Hepatocyte (in vitro differentiated cells): ENCODE measurements at regions not wholly inside any gene's neighbourhood (a gene's known extent, or its start where the extent isn't known, plus 50 kb on each side); places are given as distances from the start of the nearest gene placed in this dataset.

ENCODE experiments used
- DNase-seq: peaks from one replicate; pipeline ENCODE4 v3.0.0-alpha.2; 2016; ENCODE audit warnings: low spot score
- H2AFZ ChIP-seq: fragments of 200-600 bp; sonication (generic); 2 replicates; pipeline ENCODE4 v1.6.0; 2016; ENCODE audit warnings: antibody characterized with exemption, mild to moderate bottlenecking
- H3K27ac ChIP-seq: fragments of 200-600 bp; sonication (generic); 2 replicates; pipeline ENCODE4 v1.5.1; 2016; ENCODE audit warnings: mild to moderate bottlenecking
- H3K27me3 ChIP-seq: fragments of 200-600 bp; sonication (generic); 2 replicates; pipeline ENCODE4 v1.6.1; 2016
- H3K36me3 ChIP-seq: fragments of 200-600 bp; sonication (generic); replicated peaks from 2 replicates; pipeline ENCODE4 v1.5.1; 2016; ENCODE audit warnings: low read depth; ENCODE audit not compliant: insufficient read depth
- H3K4me1 ChIP-seq: fragments of 200-600 bp; sonication (generic); 2 replicates; pipeline ENCODE4 v1.5.1; 2016; ENCODE audit warnings: mild to moderate bottlenecking, moderate library complexity; ENCODE audit not compliant: insufficient read depth
- H3K4me2 ChIP-seq: fragments of 200-600 bp; sonication (generic); 2 replicates; pipeline ENCODE4 v1.6.0; 2016
- H3K4me3 ChIP-seq: fragments of 200-600 bp; sonication (generic); 2 replicates; pipeline ENCODE4 v1.5.1; 2016; ENCODE audit warnings: mild to moderate bottlenecking
- H3K79me2 ChIP-seq: fragments of 200-600 bp; sonication (generic); 2 replicates; pipeline ENCODE4 v1.6.0; 2017; ENCODE audit warnings: mild to moderate bottlenecking
- H3K9me2 ChIP-seq: fragments of 200-600 bp; sonication (generic); replicated peaks from 2 replicates; pipeline ENCODE4 v1.6.0; 2017; ENCODE audit warnings: mild to moderate bottlenecking; ENCODE audit not compliant: insufficient read depth
- H3K9me3 ChIP-seq: fragments of 200-600 bp; sonication (generic); 2 replicates; pipeline ENCODE4 v1.5.1; 2016; ENCODE audit warnings: low read depth, mild to moderate bottlenecking
- H4K20me1 ChIP-seq: fragments of 200-600 bp; sonication (generic); 2 replicates; pipeline ENCODE4 v1.6.0; 2016; ENCODE audit warnings: mild to moderate bottlenecking; ENCODE audit not compliant: insufficient read depth, poor library complexity, severe bottlenecking
- CTCF ChIP-seq: fragments of 200-600 bp; sonication (generic); IDR thresholded peaks from 2 replicates; pipeline ENCODE4 v1.5.1; 2016; ENCODE audit warnings: antibody characterized with exemption, mild to moderate bottlenecking; ENCODE audit not compliant: poor library complexity
- EZH2 ChIP-seq: fragments of 200-600 bp; sonication (generic); IDR thresholded peaks from 2 replicates; pipeline ENCODE4 v1.6.1; 2016; ENCODE audit warnings: antibody characterized with exemption, mild to moderate bottlenecking, borderline replicate concordance
- EZH2phosphoT487 ChIP-seq: fragments of 200-600 bp; sonication (generic); IDR thresholded peaks from one replicate; pipeline ENCODE4 v1.6.1; 2018; ENCODE audit warnings: antibody characterized with exemption, mild to moderate bottlenecking, low read depth, moderate library complexity; ENCODE audit not compliant: unreplicated experiment, severe bottlenecking
- WGBS: methylation state at CpG from one replicate; pipeline ENCODE4 v1.1.6; 2016; ENCODE audit warnings: low lambda C conversion rate; ENCODE audit errors: missing lambda C conversion rate; 5-methylcytosine and 5-hydroxymethylcytosine counted together

GRCh38 chr6:22194188-22194921 is 102.5 kb downstream of the PRL start:
- H3K36me3 ChIP-seq, result no peaks in the 10 kb centered on the region
- no peaks in the 10 kb centered on the region for H3K27me3 ChIP-seq
- no peak overlapping the region for H2AFZ ChIP-seq
- 96% methylated on average over 3 of the region's 3 CpGs for WGBS
- H3K4me2 ChIP-seq, result no peak overlapping the region
- no peaks in the 10 kb centered on the region for H3K79me2 ChIP-seq
- H3K27ac ChIP-seq, result no peak overlapping the region
- H3K4me1 ChIP-seq, result no peaks in the 10 kb centered on the region
- no peaks in the 10 kb centered on the region for H3K9me3 ChIP-seq
- no peaks in the 10 kb centered on the region for H3K9me2 ChIP-seq
- H4K20me1 ChIP-seq, result no peaks in the 10 kb centered on the region
- TF ChIP-seq EZH2phosphoT487, result no peak
- TF ChIP-seq CTCF, result no peak
- TF ChIP-seq EZH2, result no peak
- H3K4me3 ChIP-seq, result no peak overlapping the region
- DNase-seq, result no peak

GRCh38 chr6:22199771-22200170 is 97.1 kb downstream of the PRL start:
- Histone ChIP-seq H3K79me2 (no peaks in the 10 kb centered on the region), H3K9me2 (peaks cover 3% of the 10 kb centered on the region), H2AFZ (no peak overlapping the region), H3K27ac (no peak overlapping the region), H4K20me1 (no peaks in the 10 kb centered on the region), H3K4me3 (no peak overlapping the region), H3K36me3 (no peaks in the 10 kb centered on the region), H3K27me3 (no peaks in the 10 kb centered on the region), H3K4me2 (no peak overlapping the region), H3K4me1 (no peaks in the 10 kb centered on the region), H3K9me3 (no peaks in the 10 kb centered on the region)
- 68% methylated on average over 3 of the region's 3 CpGs for WGBS
- TF ChIP-seq EZH2 (no peak), EZH2phosphoT487 (no peak), CTCF (no peak)
- no peak for DNase-seq

GRCh38 chr6:22204153-22204552 is 92.7 kb downstream of the PRL start:
- no peak overlapping the region for H3K27ac ChIP-seq
- H4K20me1 ChIP-seq, result no peaks in the 10 kb centered on the region
- no peaks in the 10 kb centered on the region for H3K9me3 ChIP-seq
- 94% methylated on average over 6 of the region's 6 CpGs for WGBS
- H3K4me3 ChIP-seq, result no peak overlapping the region
- no peaks in the 10 kb centered on the region for H3K36me3 ChIP-seq
- no peaks in the 10 kb centered on the region for H3K27me3 ChIP-seq
- H2AFZ ChIP-seq, result no peak overlapping the region
- no peak for DNase-seq
- H3K9me2 ChIP-seq, result peaks cover 3% of the 10 kb centered on the region
- H3K79me2 ChIP-seq, result no peaks in the 10 kb centered on the region
- H3K4me2 ChIP-seq, result no peak overlapping the region
- no peak for TF ChIP-seq EZH2
- no peak for TF ChIP-seq CTCF
- no peak for TF ChIP-seq EZH2phosphoT487
- H3K4me1 ChIP-seq, result peaks cover 5% of the 10 kb centered on the region
